ENCODE measurements at regions not wholly inside any gene's neighbourhood (a gene's known extent, or its start where the extent isn't known, plus 50 kb on each side); places are given as distances from the start of the nearest gene placed in this dataset.

DNA sequence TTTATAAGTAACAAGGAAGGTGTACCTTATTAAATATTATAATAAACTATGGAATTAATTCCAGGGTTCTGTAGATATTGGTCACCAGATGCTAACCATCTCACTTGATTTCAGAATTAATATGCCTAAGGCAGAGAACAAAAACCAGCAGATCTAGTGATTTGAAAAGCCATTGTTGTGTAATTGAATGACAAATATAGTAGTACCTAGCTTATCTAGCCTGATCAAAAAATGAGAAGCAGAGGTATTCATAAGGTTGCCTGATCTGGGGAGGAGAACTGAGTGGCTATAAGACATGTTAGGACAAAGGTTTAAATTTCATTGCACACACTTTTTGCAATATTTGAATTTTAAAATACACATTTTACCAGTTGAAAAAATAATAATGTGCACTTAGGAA is 132.0 kb upstream of the UBE2E3 start:
- no peak overlapping the region for H2AFZ ChIP-seq (ENCODE audit: low read depth, low read length)
- no peaks in the 10 kb centered on the region for H3K27me3 Mint-ChIP-seq (ENCODE audit: low read depth, unreplicated experiment)
- no peak overlapping the region for H3K9ac ChIP-seq (ENCODE audit: low read length)
- no peaks in the 10 kb centered on the region for H3K79me2 ChIP-seq (ENCODE audit: insufficient read depth, low read length)
- H3K4me3 Mint-ChIP-seq (ENCODE audit: unreplicated experiment) = no peak overlapping the region
- no peaks in the 10 kb centered on the region for H3K9me3 ChIP-seq (ENCODE audit: insufficient read depth, low read depth, low read length)
- H3K4me3 ChIP-seq (ENCODE audit: insufficient read depth, low read depth, low read length) = no peak overlapping the region
- no peaks in the 10 kb centered on the region for H4K20me1 ChIP-seq (ENCODE audit: insufficient read depth, low read length)
- H3K4me1 ChIP-seq (ENCODE audit: insufficient read depth, low read length) = no peaks in the 10 kb centered on the region
- no peaks in the 10 kb centered on the region for H3K9me3 Mint-ChIP-seq (ENCODE audit: unreplicated experiment)
- no peaks in the 10 kb centered on the region for H3K4me1 Mint-ChIP-seq (ENCODE audit: low read depth, unreplicated experiment)
- H3K4me2 ChIP-seq (ENCODE audit: low read length) = no peak overlapping the region
- H3K27ac Mint-ChIP-seq (ENCODE audit: unreplicated experiment) = no peak overlapping the region
- DNase-seq (ENCODE audit: low read depth) (no peak), FAIRE-seq (no peak)
- no peaks in the 10 kb centered on the region for H3K36me3 ChIP-seq (ENCODE audit: insufficient read depth, low read length)
- H3K27me3 ChIP-seq (ENCODE audit: insufficient read depth, low read length) = peaks cover 2% of the 10 kb centered on the region
- no peaks in the 10 kb centered on the region for H3K36me3 Mint-ChIP-seq (ENCODE audit: low read depth, unreplicated experiment)
- H3K27ac ChIP-seq (ENCODE audit: low read depth, low read length) = no peak overlapping the region
- TF ChIP-seq, protein P1, sequence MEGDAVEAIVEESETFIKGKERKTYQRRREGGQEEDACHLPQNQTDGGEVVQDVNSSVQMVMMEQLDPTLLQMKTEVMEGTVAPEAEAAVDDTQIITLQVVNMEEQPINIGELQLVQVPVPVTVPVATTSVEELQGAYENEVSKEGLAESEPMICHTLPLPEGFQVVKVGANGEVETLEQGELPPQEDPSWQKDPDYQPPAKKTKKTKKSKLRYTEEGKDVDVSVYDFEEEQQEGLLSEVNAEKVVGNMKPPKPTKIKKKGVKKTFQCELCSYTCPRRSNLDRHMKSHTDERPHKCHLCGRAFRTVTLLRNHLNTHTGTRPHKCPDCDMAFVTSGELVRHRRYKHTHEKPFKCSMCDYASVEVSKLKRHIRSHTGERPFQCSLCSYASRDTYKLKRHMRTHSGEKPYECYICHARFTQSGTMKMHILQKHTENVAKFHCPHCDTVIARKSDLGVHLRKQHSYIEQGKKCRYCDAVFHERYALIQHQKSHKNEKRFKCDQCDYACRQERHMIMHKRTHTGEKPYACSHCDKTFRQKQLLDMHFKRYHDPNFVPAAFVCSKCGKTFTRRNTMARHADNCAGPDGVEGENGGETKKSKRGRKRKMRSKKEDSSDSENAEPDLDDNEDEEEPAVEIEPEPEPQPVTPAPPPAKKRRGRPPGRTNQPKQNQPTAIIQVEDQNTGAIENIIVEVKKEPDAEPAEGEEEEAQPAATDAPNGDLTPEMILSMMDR (IDR thresholded peaks at IDR 0.05; ENCODE audit: insufficient read depth, low read depth, low read length) = no peak
- no peak for TF ChIP-seq EZH2 (IDR thresholded peaks at IDR 0.05; ENCODE audit: insufficient read depth, low read length)

GRCh38 chr2:180846756-180847472 is 133.5 kb upstream of the UBE2E3 start:
- no peaks in the 10 kb centered on the region for H3K4me1 ChIP-seq (ENCODE audit: insufficient read depth, low read length)
- TF ChIP-seq, protein P1 (IDR thresholded peaks at IDR 0.05; ENCODE audit: insufficient read depth, low read depth, low read length) = no peak
- TF ChIP-seq EZH2 (IDR thresholded peaks at IDR 0.05; ENCODE audit: insufficient read depth, low read length) = no peak
- no peaks in the 10 kb centered on the region for H3K36me3 ChIP-seq (ENCODE audit: insufficient read depth, low read length)
- Mint-ChIP-seq H3K9me3 (ENCODE audit: unreplicated experiment) (no peaks in the 10 kb centered on the region), H3K36me3 (ENCODE audit: low read depth, unreplicated experiment) (no peaks in the 10 kb centered on the region), H3K4me3 (ENCODE audit: unreplicated experiment) (no peak overlapping the region), H3K27me3 (ENCODE audit: low read depth, unreplicated experiment) (no peaks in the 10 kb centered on the region), H3K27ac (ENCODE audit: unreplicated experiment) (no peak overlapping the region), H3K4me1 (ENCODE audit: low read depth, unreplicated experiment) (no peaks in the 10 kb centered on the region)
- no peaks in the 10 kb centered on the region for H3K9me3 ChIP-seq (ENCODE audit: insufficient read depth, low read depth, low read length)
- no peak overlapping the region for H3K27ac ChIP-seq (ENCODE audit: low read depth, low read length)
- H2AFZ ChIP-seq (ENCODE audit: low read depth, low read length) = no peak overlapping the region
- no peak overlapping the region for H3K4me3 ChIP-seq (ENCODE audit: insufficient read depth, low read depth, low read length)
- FAIRE-seq = no peak
- no peaks in the 10 kb centered on the region for H3K79me2 ChIP-seq (ENCODE audit: insufficient read depth, low read length)
- H3K9ac ChIP-seq (ENCODE audit: low read length) = no peak overlapping the region
- no peak overlapping the region for H3K4me2 ChIP-seq (ENCODE audit: low read length)
- peaks cover 2% of the 10 kb centered on the region for H3K27me3 ChIP-seq (ENCODE audit: insufficient read depth, low read length)
- H4K20me1 ChIP-seq (ENCODE audit: insufficient read depth, low read length) = no peaks in the 10 kb centered on the region
- no peak for DNase-seq (ENCODE audit: low read depth)

- Mint-ChIP-seq H3K4me1 (ENCODE audit: low read depth, unreplicated experiment) (no peaks in the 10 kb centered on the region), H3K27me3 (ENCODE audit: low read depth, unreplicated experiment) (no peaks in the 10 kb centered on the region), H3K27ac (ENCODE audit: unreplicated experiment) (no peak overlapping the region), H3K4me3 (ENCODE audit: unreplicated experiment) (no peak overlapping the region), H3K9me3 (ENCODE audit: unreplicated experiment) (no peaks in the 10 kb centered on the region), H3K36me3 (ENCODE audit: low read depth, unreplicated experiment) (no peaks in the 10 kb centered on the region)
- H3K9ac ChIP-seq (ENCODE audit: low read length) = no peak overlapping the region
- no peak overlapping the region for H3K4me3 ChIP-seq (ENCODE audit: insufficient read depth, low read depth, low read length)
- H2AFZ ChIP-seq (ENCODE audit: low read depth, low read length) = no peak overlapping the region
- DNase-seq (ENCODE audit: low read depth) (no peak), FAIRE-seq (no peak)
- H3K4me2 ChIP-seq (ENCODE audit: low read length) = no peak overlapping the region
- H3K9me3 ChIP-seq (ENCODE audit: insufficient read depth, low read depth, low read length) = no peaks in the 10 kb centered on the region
- no peaks in the 10 kb centered on the region for H3K36me3 ChIP-seq (ENCODE audit: insufficient read depth, low read length)
- no peak overlapping the region for H3K27ac ChIP-seq (ENCODE audit: low read depth, low read length)
- H3K27me3 ChIP-seq (ENCODE audit: insufficient read depth, low read length) = peaks cover 2% of the 10 kb centered on the region
- no peaks in the 10 kb centered on the region for H3K79me2 ChIP-seq (ENCODE audit: insufficient read depth, low read length)
- H4K20me1 ChIP-seq (ENCODE audit: insufficient read depth, low read length) = no peaks in the 10 kb centered on the region
- H3K4me1 ChIP-seq (ENCODE audit: insufficient read depth, low read length) = no peaks in the 10 kb centered on the region
- TF ChIP-seq, protein P1 (IDR thresholded peaks at IDR 0.05; ENCODE audit: insufficient read depth, low read depth, low read length) = no peak
- TF ChIP-seq EZH2 (IDR thresholded peaks at IDR 0.05; ENCODE audit: insufficient read depth, low read length) = no peak
Measured at GRCh38 chr2:180842461-180842860, 137.9 kb upstream of the UBE2E3 start.

Measured in astrocyte (in vitro differentiated cells and primary cell).